MM.1S (cell line): ENCODE measurements at regions not wholly inside any gene's neighbourhood (a gene's known extent, or its start where the extent isn't known, plus 50 kb on each side); places are given as distances from the start of the nearest gene placed in this dataset.

Experiments used
- DNase-seq: peaks from one replicate; pipeline ENCODE4 v3.0.0-alpha.2; 2015
- H2AFZ ChIP-seq: fragments of 300-600 bp; sonication (generic); 2 replicates; pipeline ENCODE4 v1.6.0; 2016; ENCODE audit warnings: antibody characterized with exemption, low read length
- H3F3A ChIP-seq: fragments of 300-600 bp; sonication (generic); 2 replicates; pipeline ENCODE4 v1.6.1; 2016; ENCODE audit warnings: mild to moderate bottlenecking, antibody characterized with exemption, low read length, moderate library complexity, mixed read lengths; ENCODE audit not compliant: insufficient read depth
- H3K27ac ChIP-seq: fragments of 300-600 bp; sonication (generic); 2 replicates; pipeline ENCODE4 v1.5.1; 2016; ENCODE audit warnings: mild to moderate bottlenecking, low read length
- H3K27me3 ChIP-seq: fragments of 300-600 bp; sonication (generic); replicated peaks from 2 replicates; pipeline ENCODE4 v1.6.0; 2016; ENCODE audit warnings: low read length; ENCODE audit not compliant: insufficient read depth
- H3K36me3 ChIP-seq: fragments of 300-600 bp; sonication (generic); replicated peaks from 2 replicates; pipeline ENCODE4 v1.6.1; 2016; ENCODE audit warnings: mild to moderate bottlenecking, low read length, mixed read lengths; ENCODE audit not compliant: insufficient read depth
- H3K4me1 ChIP-seq: fragments of 300-600 bp; sonication (generic); 2 replicates; pipeline ENCODE4 v1.6.1; 2016; ENCODE audit warnings: low read length, mixed read lengths
- H3K4me2 ChIP-seq: fragments of 300-600 bp; sonication (generic); 2 replicates; pipeline ENCODE4 v1.6.0; 2016; ENCODE audit warnings: low read depth, low read length
- H3K4me3 ChIP-seq: fragments of 300-600 bp; sonication (generic); 2 replicates; pipeline ENCODE4 v1.5.1; 2016; ENCODE audit warnings: low read length, mixed read lengths
- H3K79me2 ChIP-seq: fragments of 300-600 bp; sonication (generic); 2 replicates; pipeline ENCODE4 v1.6.1; 2016; ENCODE audit warnings: mixed run types, low read length, mixed read lengths
- H3K9ac ChIP-seq: fragments of 300-600 bp; sonication (generic); 2 replicates; pipeline ENCODE4 v1.6.1; 2016; ENCODE audit warnings: low read length, mixed read lengths
- H3K9me2 ChIP-seq: fragments of 300-600 bp; sonication (generic); replicated peaks from 2 replicates; pipeline ENCODE4 v1.6.1; 2016; ENCODE audit warnings: mild to moderate bottlenecking, low read length, mixed read lengths; ENCODE audit not compliant: insufficient read depth
- H3K9me3 ChIP-seq: fragments of 300-600 bp; sonication (generic); replicated peaks from 2 replicates; pipeline ENCODE4 v1.6.1; 2016; ENCODE audit warnings: mild to moderate bottlenecking, low read length, mixed read lengths; ENCODE audit not compliant: insufficient read depth
- H4K20me1 ChIP-seq: fragments of 300-600 bp; sonication (generic); 2 replicates; pipeline ENCODE4 v1.6.1; 2016; ENCODE audit warnings: mild to moderate bottlenecking, low read length, moderate library complexity, mixed read lengths; ENCODE audit not compliant: insufficient read depth
- CTCF ChIP-seq: fragments of 300-600 bp; sonication (generic); IDR thresholded peaks from 2 replicates; pipeline ENCODE4 v1.5.1; 2016; ENCODE audit warnings: antibody characterized with exemption, low read length, mixed read lengths
- EZH2 ChIP-seq: fragments of 300-600 bp; sonication (generic); optimal IDR thresholded peaks from 2 replicates; pipeline ENCODE3; 2017; ENCODE audit warnings: low read depth, mild to moderate bottlenecking, antibody characterized with exemption, low read length, mixed read lengths
- EZH2phosphoT487 ChIP-seq: fragments of 300-600 bp; sonication (generic); IDR thresholded peaks from 2 replicates; pipeline ENCODE4 v1.6.1; 2018; ENCODE audit warnings: antibody characterized with exemption, low read length

GRCh38 chr5:9928326-9928725 lies 298.2 kb upstream of the TAS2R1 start:
- no peaks in the 10 kb centered on the region for H4K20me1 ChIP-seq

GRCh38 chr5:9927521-9927997 lies 297.4 kb upstream of the TAS2R1 start:
- Histone ChIP-seq H3K79me2 (no peaks in the 10 kb centered on the region), H4K20me1 (no peaks in the 10 kb centered on the region), H3K27ac (no peak overlapping the region), H3K9ac (no peak overlapping the region), H3K9me3 (no peaks in the 10 kb centered on the region), H3F3A (no peaks in the 10 kb centered on the region), H3K4me1 (no peaks in the 10 kb centered on the region), H3K36me3 (no peaks in the 10 kb centered on the region), H2AFZ (no peak overlapping the region), H3K27me3 (no peaks in the 10 kb centered on the region), H3K4me3 (no peak overlapping the region), H3K4me2 (no peak overlapping the region), H3K9me2 (no peaks in the 10 kb centered on the region)
- TF ChIP-seq EZH2 (no peak), EZH2phosphoT487 (no peak), CTCF (no peak)
- DNase-seq: no peak

More at GRCh38 chr5:9928326-9928725, 298.2 kb upstream of the TAS2R1 start:
- no peak overlapping the region for H3K4me2 ChIP-seq
- H3K27ac ChIP-seq: no peak overlapping the region
- no peaks in the 10 kb centered on the region for H3K4me1 ChIP-seq
- no peaks in the 10 kb centered on the region for H3K36me3 ChIP-seq
- no peak overlapping the region for H3K9ac ChIP-seq
- DNase-seq: no peak
- H3F3A ChIP-seq: no peaks in the 10 kb centered on the region
- no peaks in the 10 kb centered on the region for H3K79me2 ChIP-seq
- H2AFZ ChIP-seq: no peak overlapping the region
- H3K4me3 ChIP-seq: no peak overlapping the region
- TF ChIP-seq EZH2phosphoT487: no peak
- H3K9me3 ChIP-seq: no peaks in the 10 kb centered on the region
- no peaks in the 10 kb centered on the region for H3K9me2 ChIP-seq
- H3K27me3 ChIP-seq: no peaks in the 10 kb centered on the region

GRCh38 chr5:9927106-9927505 lies 297.0 kb upstream of the TAS2R1 start:
- Histone ChIP-seq H3K27ac (no peak overlapping the region), H3K9ac (no peak overlapping the region), H3K27me3 (no peaks in the 10 kb centered on the region), H3K4me3 (no peak overlapping the region), H3K4me1 (no peaks in the 10 kb centered on the region), H3K79me2 (no peaks in the 10 kb centered on the region), H3K9me3 (no peaks in the 10 kb centered on the region), H3K4me2 (no peak overlapping the region), H3K36me3 (no peaks in the 10 kb centered on the region), H4K20me1 (no peaks in the 10 kb centered on the region), H3F3A (no peaks in the 10 kb centered on the region), H2AFZ (no peak overlapping the region), H3K9me2 (no peaks in the 10 kb centered on the region)
- no peak for DNase-seq
- TF ChIP-seq EZH2 (no peak), CTCF (no peak), EZH2phosphoT487 (no peak)

GRCh38 chr5:9924614-9925013 lies 294.5 kb upstream of the TAS2R1 start:
- TF ChIP-seq CTCF (no peak), EZH2 (no peak), EZH2phosphoT487 (no peak)
- no peak overlapping the region for H3K27ac ChIP-seq
- no peak overlapping the region for H2AFZ ChIP-seq
- H3F3A ChIP-seq: no peaks in the 10 kb centered on the region
- H3K36me3 ChIP-seq: no peaks in the 10 kb centered on the region
- no peaks in the 10 kb centered on the region for H3K9me3 ChIP-seq
- H3K4me1 ChIP-seq: no peaks in the 10 kb centered on the region
- H3K4me3 ChIP-seq: no peak overlapping the region
- DNase-seq: peak; percentile 11
- no peaks in the 10 kb centered on the region for H4K20me1 ChIP-seq
- H3K9me2 ChIP-seq: no peaks in the 10 kb centered on the region
- H3K9ac ChIP-seq: no peak overlapping the region
- H3K4me2 ChIP-seq: no peak overlapping the region
- H3K79me2 ChIP-seq: no peaks in the 10 kb centered on the region
- H3K27me3 ChIP-seq: no peaks in the 10 kb centered on the region
